GM12874 (cell line): ENCODE measurements at regions not wholly inside any gene's neighbourhood (a gene's known extent, or its start where the extent isn't known, plus 50 kb on each side); places are given as distances from the start of the nearest gene placed in this dataset.

ENCODE experiments used
- TF ChIP-seq, protein P1 (sequence below): IDR thresholded peaks from 2 replicates; pipeline ENCODE4 v1.5.1; 2011; ENCODE audit warnings: low read depth, mild to moderate bottlenecking, control low read depth, low read length, moderate library complexity; ENCODE audit not compliant: insufficient read depth

DNA sequence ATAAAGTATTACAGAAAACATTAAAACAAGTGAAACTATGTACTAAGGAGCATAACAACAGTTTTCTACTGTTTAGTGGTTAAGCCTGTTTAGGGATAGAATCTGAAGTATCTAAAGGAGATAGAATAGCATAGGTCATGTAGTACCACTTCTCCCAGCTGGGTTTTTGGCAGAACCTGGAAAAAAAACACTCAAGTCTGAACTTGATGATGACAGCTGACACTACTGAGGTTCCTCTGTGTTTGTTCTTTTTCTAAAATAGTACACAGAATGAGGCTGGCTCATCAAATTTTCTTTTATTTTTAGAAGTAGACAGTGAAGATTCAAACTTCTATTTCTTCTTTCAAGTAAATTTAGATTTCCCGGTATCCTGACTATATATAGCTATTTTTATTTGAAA lies 203.8 kb upstream of the ACO1 start:
- TF ChIP-seq, protein P1, sequence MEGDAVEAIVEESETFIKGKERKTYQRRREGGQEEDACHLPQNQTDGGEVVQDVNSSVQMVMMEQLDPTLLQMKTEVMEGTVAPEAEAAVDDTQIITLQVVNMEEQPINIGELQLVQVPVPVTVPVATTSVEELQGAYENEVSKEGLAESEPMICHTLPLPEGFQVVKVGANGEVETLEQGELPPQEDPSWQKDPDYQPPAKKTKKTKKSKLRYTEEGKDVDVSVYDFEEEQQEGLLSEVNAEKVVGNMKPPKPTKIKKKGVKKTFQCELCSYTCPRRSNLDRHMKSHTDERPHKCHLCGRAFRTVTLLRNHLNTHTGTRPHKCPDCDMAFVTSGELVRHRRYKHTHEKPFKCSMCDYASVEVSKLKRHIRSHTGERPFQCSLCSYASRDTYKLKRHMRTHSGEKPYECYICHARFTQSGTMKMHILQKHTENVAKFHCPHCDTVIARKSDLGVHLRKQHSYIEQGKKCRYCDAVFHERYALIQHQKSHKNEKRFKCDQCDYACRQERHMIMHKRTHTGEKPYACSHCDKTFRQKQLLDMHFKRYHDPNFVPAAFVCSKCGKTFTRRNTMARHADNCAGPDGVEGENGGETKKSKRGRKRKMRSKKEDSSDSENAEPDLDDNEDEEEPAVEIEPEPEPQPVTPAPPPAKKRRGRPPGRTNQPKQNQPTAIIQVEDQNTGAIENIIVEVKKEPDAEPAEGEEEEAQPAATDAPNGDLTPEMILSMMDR: no peak

DNA sequence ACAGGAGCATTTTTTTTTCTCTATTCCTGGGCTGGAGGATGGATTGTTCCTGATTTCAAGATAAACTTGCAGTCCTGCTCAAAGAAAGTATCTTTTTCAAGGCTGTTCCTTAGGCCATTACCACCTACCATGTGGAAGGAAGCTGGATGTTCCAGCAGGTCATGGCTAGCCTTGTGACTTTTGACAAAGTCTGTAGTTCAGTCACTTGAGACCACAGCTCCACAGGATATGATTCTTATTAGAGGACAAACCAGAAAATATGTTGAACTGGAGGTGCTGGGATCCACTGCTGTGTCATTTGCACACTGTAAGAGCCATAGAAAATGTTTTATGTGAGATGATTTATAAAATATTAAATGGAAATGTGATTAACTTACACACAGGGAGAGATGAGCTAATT lies 184.2 kb upstream of the ACO1 start:
- TF ChIP-seq, protein P1: no peak

DNA sequence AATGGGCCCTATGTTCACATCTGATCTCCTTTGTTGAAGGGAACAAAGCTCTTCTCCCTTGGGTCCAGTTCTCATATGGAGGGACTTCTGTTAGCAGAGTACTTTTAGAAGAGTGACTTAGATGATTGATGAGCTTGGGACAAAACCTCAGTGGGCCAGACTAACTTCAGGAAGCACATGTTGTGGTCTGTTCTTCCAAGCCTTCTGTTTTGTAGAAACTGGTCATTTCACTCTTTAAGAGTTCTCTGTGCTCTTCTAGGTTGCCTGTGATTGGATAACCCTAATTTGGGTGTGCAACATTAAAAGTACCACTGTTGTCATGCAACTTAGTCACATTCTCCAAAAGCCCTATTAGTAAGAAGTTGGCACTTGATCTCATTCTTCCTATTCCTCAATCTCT lies 183.5 kb upstream of the ACO1 start:
- TF ChIP-seq, protein P1: no peak

DNA sequence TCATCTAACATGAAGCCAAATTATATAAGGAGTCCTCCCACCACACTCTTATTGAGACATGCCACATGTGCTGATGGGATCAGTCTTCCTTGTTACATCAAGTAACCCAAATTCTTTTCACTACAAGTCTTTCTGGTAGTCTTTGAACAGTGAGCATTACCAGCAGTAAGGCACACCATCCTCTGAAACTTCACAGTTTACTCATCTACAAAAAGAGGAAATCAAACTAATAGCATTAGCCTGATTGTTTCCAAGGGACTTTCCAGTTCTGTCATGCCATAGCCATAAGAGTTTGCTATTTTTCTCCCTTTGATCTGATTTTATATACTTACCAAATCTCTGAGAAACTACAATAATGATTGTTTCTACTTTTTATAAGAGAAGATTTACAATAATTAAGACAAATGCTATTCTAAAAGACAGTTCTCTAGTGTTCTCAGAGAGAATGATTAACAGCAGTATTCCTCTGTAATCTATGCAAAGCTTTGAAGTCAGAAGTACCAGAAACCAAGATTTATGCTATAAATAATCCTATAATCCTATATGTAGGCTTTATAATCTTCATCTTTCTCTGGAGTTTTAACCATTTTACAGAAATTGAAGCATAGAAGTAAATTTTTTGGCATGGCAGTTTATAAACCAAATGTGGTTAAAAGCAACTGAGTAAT lies 166.2 kb upstream of the ACO1 start:
- TF ChIP-seq, protein P1: no peak

DNA sequence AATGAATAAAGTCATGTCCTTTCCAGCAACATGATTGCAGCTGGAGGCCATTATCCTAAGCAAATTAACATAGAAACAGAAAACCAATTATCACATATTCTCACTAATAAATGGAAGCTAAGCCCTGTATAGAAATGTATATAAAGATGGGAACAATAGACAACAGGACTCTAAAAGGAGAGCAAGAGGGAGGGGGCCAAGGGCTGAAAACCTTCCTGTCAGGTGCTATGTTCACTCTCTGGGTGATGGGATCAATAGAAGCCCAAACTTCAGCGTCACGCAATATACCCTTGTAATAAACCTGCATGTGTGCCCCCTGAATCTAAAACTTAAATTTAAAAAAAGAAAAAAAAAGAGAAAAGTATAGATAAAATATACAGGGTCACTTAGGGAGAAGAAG lies 163.7 kb upstream of the ACO1 start:
- TF ChIP-seq, protein P1: no peak

DNA sequence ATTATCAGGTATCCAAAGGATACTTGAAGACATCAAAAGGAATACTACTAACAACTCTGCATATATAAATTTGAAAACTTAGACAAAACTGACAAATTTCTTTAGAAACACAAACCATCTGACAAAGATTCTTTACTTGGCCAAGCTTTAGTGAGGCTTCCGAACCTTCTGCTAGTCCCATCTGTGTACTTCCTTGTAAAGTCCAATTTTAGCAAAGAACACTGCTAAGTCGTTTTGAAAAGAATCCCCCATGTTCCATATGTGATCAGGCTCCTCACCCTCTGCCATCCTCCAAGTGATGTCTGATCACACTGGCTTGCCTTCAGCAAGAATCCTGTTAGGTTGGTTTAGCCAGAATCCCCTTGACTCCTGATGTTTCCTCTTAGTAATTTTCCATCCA lies 150.0 kb upstream of the ACO1 start:
- TF ChIP-seq, protein P1: no peak

DNA sequence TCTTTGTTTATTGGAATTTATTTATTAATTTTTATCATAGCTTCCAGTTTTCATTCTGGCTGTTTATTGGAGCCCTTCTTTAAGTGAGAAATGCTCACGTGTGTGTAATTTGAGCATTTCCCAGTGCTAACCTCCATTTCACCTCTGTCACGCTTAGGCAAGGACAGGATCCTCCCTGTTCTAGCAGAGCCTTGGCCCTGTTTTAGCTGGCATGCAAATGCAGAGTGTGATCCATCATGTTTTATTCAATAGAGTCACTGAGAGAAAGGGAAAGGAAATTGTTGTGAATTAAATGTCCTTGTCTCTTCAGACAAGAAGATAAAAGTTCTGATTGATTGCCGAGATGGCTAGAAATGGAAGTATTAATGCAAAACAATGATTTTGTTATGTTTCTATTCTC lies 137.3 kb upstream of the ACO1 start:
- TF ChIP-seq, protein P1: no peak
